Activated CD4-positive, alpha-beta T cell treated with anti-CD3 and anti-CD28 coated beads, Interleukin-2, Interleukin-6, amounts not matched to agents 100 ng/mL and 50 ng/mL, durations not matched to agents 16 hours and 8 hours (primary cell): ENCODE measurements at regions not wholly inside any gene's neighbourhood (a gene's known extent, or its start where the extent isn't known, plus 50 kb on each side); places are given as distances from the start of the nearest gene placed in this dataset.
"Not testable (repeated sequence)": the region's sequence is repeated elsewhere in the genome, so short reads cannot be mapped to it uniquely, and the experiment has no call there.

Source experiments
- DNase-seq: peaks from one replicate; pipeline ENCODE4 v3.0.0-alpha.2; 2020

- no peak for DNase-seq
These were observed 161.9 kb upstream of the PCDH9 start for GRCh38 chr13:67392014-67392413.

- no peak for DNase-seq
These were observed 160.4 kb upstream of the PCDH9 start for GRCh38 chr13:67390462-67391086.

GRCh38 chr13:67389171-67389570, 159.0 kb upstream of the PCDH9 start:
- no peak for DNase-seq

- DNase-seq, result not testable (repeated sequence)
These were observed 153.1 kb upstream of the PCDH9 start for GRCh38 chr13:67383109-67383757.

- DNase-seq, result no peak
These were observed 147.8 kb upstream of the PCDH9 start for GRCh38 chr13:67377919-67378318.

- DNase-seq, result no peak
These were observed 144.3 kb upstream of the PCDH9 start for GRCh38 chr13:67374391-67374790.

GRCh38 chr13:67372868-67373464, 142.8 kb upstream of the PCDH9 start:
- no peak for DNase-seq

GRCh38 chr13:67369895-67370660, 139.9 kb upstream of the PCDH9 start:
- no peak for DNase-seq

- DNase-seq, result no peak
These were observed 137.3 kb upstream of the PCDH9 start for GRCh38 chr13:67367399-67367798.

- DNase-seq, result no peak
These were observed 136.4 kb upstream of the PCDH9 start for GRCh38 chr13:67366533-67366932.

- no peak for DNase-seq
These were observed 125.8 kb upstream of the PCDH9 start for GRCh38 chr13:67355812-67356476.

GRCh38 chr13:67353941-67354340, 123.8 kb upstream of the PCDH9 start:
- no peak for DNase-seq

- DNase-seq, result no peak
These were observed 122.9 kb upstream of the PCDH9 start for GRCh38 chr13:67353031-67353430.

GRCh38 chr13:67351909-67352308, 121.8 kb upstream of the PCDH9 start:
- no peak for DNase-seq

- DNase-seq, result no peak
These were observed 121.0 kb upstream of the PCDH9 start for GRCh38 chr13:67351114-67351513.

GRCh38 chr13:67343777-67344176, 113.6 kb upstream of the PCDH9 start:
- DNase-seq, result no peak

- DNase-seq, result no peak
These were observed 111.3 kb upstream of the PCDH9 start for GRCh38 chr13:67341406-67341805.

GRCh38 chr13:67330149-67330548, 100.0 kb upstream of the PCDH9 start:
- no peak for DNase-seq

- no peak for DNase-seq
These were observed 98.8 kb upstream of the PCDH9 start for GRCh38 chr13:67328895-67329294.

GRCh38 chr13:67318860-67319259, 88.7 kb upstream of the PCDH9 start:
- DNase-seq, result no peak

- DNase-seq, result no peak
These were observed 88.3 kb upstream of the PCDH9 start for GRCh38 chr13:67318398-67318797.

- no peak for DNase-seq
These were observed 84.3 kb upstream of the PCDH9 start for GRCh38 chr13:67314405-67314804.
